Left lobe of liver (tissue), 2 donors: ENCODE measurements at regions not wholly inside any gene's neighbourhood (a gene's known extent, or its start where the extent isn't known, plus 50 kb on each side); places are given as distances from the start of the nearest gene placed in this dataset.
"Not testable (repeated sequence)": the region's sequence is repeated elsewhere in the genome, so short reads cannot be mapped to it uniquely, and the experiment has no call there.

Source experiments
- ATAC-seq: fragments of 200-7000 bp; cut with Tn5 transposase; one replicate; pipeline ENCODE4 v1.9.1; 2020; ENCODE audit warnings: mild to moderate bottlenecking, moderate library complexity
- DNase-seq: peaks from one replicate; pipeline ENCODE4 v3.0.0-alpha.2; 2020; ENCODE audit warnings: low spot score
- donor health status: DM: no; HTN: no; CAD: no; lungs with moderate emphysema.
- donor health status: DM: no; HTN: yes; CAD: no.

DNA sequence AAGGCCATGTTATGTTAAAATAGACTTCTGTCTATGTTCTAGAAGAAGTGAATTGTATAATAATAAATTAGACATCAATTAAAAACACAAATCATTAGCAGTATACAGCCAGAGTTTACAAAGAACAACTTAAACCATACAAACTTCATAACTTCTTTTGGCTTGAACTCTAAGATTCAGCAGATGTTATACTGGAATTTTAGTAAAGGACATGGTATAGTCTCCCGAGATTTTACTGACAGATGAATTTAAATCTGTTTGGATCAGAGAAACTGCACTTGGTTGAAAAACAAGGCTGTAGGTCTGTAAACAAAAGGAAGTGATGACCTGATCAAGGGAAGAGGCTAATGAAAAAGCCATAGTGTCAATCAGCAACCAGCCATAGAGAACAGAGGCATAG lies 132.6 kb upstream of the TBX18 start:
- DNase-seq (no peak), ATAC-seq (no peak)

GRCh38 chr6:84892671-84893070 lies 128.3 kb upstream of the TBX18 start:
- no peak for ATAC-seq
- no peak for DNase-seq

GRCh38 chr6:84882768-84883766 lies 118.7 kb upstream of the TBX18 start:
- ATAC-seq: peak; percentile 78
- no peak for DNase-seq

- ATAC-seq: not testable (repeated sequence)
Measured at GRCh38 chr6:84879385-84879784, 115.0 kb upstream of the TBX18 start.

DNA sequence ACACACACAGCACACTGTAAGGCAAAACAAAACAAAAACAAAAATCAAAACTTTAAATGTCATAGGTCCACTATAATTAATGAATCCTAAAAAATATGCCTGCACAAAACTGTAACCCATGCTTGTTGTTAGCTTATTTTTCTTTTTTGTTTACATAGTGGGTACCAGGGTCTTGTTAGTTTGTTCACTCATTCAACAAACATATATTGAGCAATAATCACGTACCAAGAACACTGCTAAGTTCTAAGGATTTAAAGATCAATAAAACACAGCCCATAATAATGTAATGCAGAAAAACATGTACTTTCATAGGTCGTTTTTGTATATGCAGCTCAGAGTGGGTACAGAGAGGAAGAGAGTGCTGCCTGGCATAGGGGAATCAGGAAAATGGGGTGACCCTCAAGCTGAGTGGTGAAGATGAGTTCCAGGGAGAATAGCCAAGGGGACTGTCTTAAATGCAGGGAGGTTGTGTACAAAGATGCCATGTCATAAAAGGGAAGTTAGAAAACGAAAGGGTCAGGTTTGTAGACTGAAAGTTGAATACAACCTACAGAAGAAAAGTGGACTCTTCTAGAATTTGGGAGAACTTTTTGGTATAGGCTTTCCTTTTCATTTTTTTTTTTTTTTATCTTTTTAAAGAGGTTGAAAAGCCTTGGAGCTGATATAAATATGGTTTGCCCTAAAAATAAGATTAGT lies 113.3 kb upstream of the TBX18 start:
- peak; percentile 10 for ATAC-seq

More at GRCh38 chr6:84879385-84879784, 115.0 kb upstream of the TBX18 start:
- not testable (repeated sequence) for DNase-seq

GRCh38 chr6:84876723-84877514 lies 112.5 kb upstream of the TBX18 start:
- no peak for DNase-seq
- peak; percentile 36 for ATAC-seq

More for the DNA sequence above, 113.3 kb upstream of the TBX18 start:
- DNase-seq: no peak

- no peak for DNase-seq
- no peak for ATAC-seq
Measured at GRCh38 chr6:84872996-84873723, 108.8 kb upstream of the TBX18 start.

- ATAC-seq (no peak), DNase-seq (no peak)
Measured at GRCh38 chr6:84871925-84872324, 107.5 kb upstream of the TBX18 start.

DNA sequence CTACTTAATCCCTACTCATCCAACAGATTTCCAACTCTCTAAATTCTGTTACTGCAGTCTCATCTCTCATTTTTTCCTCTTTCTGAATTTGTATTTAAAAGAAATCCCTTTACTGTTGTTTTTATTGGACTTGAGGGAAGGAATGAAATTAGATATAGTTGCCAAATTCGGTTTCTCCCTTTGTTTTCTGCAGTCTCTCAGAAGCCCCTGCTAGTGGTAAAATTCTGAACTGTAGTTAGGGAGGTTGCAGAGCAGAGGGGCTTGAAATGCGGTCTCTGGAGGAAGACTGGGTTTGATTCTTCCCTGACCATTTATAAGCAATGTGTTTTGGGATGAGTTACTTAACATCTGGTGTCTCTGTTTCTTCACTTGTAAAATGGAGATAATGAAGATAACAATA lies 106.3 kb upstream of the TBX18 start:
- DNase-seq: no peak
- no peak for ATAC-seq

DNA sequence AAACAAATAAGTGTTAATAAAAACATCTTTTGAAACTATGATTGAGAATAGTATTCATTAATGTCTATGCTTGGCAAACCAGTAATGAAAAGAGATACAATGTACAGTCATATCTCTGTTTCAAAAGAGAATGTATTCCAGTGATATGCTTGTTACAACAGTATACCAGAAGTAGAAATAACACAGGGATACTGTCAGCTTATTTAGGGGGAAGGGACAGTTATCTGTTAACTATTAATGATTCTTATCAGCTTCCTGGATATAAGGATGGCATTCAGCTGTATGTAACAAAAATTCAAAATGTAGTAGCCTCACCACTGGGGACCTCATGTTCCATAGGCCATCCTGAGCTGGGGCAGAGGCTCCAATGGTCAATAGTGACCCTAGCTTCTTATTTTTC lies 103.8 kb upstream of the TBX18 start:
- peak; percentile 62 for ATAC-seq
- no peak for DNase-seq

GRCh38 chr6:84867521-84867920 lies 103.1 kb upstream of the TBX18 start:
- DNase-seq: no peak
- ATAC-seq: peak; percentile 51

- ATAC-seq (peak; percentile 92), DNase-seq (peak; percentile 51)
Measured at GRCh38 chr6:84866715-84867114, 102.3 kb upstream of the TBX18 start.

- ATAC-seq, DNase-seq: not testable (repeated sequence)
Measured at GRCh38 chr6:84865372-84865771, 101.0 kb upstream of the TBX18 start.

GRCh38 chr6:84862843-84863242 lies 98.4 kb upstream of the TBX18 start:
- DNase-seq (no peak), ATAC-seq (peak; percentile 40)

DNA sequence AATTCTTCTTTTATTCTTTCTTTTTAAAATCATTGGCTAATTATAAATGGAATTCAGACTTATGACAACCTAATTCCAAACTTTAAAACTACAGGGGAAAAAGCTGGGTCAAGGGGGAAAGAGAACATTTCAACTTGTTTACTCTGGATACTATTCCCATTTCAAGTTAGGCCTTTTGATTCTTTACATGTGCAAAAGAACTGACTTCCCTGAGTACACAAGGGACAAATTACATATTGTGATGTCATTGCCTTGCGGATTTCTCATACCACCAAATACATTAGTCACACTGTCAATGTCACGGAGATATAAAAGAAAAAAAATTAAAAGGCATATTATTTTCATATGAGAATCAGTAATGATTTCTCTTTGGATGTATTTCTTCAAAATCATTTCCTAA lies 96.5 kb upstream of the TBX18 start:
- DNase-seq (no peak), ATAC-seq (no peak)

GRCh38 chr6:84860509-84860908 lies 96.1 kb upstream of the TBX18 start:
- ATAC-seq: no peak

DNA sequence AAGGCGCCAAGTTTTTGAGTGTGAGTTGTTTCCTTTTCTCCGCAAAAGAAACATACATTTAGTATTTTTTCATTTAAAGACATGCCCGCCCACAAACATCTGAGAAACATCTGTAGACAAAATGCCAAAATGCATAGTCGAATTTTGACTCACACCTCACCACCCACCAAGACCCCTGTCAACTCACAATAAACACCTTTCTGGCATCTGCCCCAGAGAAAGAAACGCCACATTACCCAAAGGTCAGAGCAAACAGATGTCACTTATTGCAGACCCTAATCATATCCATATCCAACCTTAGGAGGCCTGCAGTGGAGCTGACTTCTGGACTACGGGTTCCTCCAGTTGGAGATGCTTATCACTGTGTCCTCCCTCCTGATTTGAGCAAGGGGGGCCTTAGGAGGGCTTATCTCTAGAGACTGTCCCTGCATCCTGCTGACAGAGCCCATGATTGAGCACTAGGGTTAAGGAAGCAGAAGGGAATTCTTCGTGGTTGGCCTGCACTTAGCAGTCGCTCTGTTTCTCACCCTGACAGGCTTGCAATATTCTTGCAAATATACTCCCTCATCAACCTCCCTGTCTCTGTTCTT lies 90.5 kb upstream of the TBX18 start:
- DNase-seq (no peak), ATAC-seq (no peak)

More at GRCh38 chr6:84860509-84860908, 96.1 kb upstream of the TBX18 start:
- no peak for DNase-seq

- no peak for DNase-seq
- ATAC-seq: no peak
Measured at GRCh38 chr6:84853901-84854300, 89.5 kb upstream of the TBX18 start.

- no peak for DNase-seq
- ATAC-seq: peak; percentile 47
Measured at GRCh38 chr6:84848960-84849359, 84.6 kb upstream of the TBX18 start.
